Astrocyte of the cerebellum (primary cell): ENCODE measurements at regions not wholly inside any gene's neighbourhood (a gene's known extent, or its start where the extent isn't known, plus 50 kb on each side); places are given as distances from the start of the nearest gene placed in this dataset.

Source experiments
- DNase-seq: peaks from one replicate; pipeline ENCODE4 v3.0.0-alpha.2; 2011; ENCODE audit warnings: low read depth
- H3K4me3 ChIP-seq: 2 replicates; pipeline ENCODE4 v1.5.1; 2011; ENCODE audit warnings: mild to moderate bottlenecking, low read depth, low read length, moderate library complexity
- in situ Hi-C: cut with HindIII; loops from 2 replicates; pipeline ENCODE4 v1.10.0; 2017; ENCODE audit warnings: low sequenced_read_pairs
- TF ChIP-seq, protein P1 (sequence below): IDR thresholded peaks from 2 replicates; pipeline ENCODE4 v1.5.1; 2012; ENCODE audit warnings: low read length, low read depth, moderate library complexity, mild to moderate bottlenecking; ENCODE audit errors: missing control alignments

DNA sequence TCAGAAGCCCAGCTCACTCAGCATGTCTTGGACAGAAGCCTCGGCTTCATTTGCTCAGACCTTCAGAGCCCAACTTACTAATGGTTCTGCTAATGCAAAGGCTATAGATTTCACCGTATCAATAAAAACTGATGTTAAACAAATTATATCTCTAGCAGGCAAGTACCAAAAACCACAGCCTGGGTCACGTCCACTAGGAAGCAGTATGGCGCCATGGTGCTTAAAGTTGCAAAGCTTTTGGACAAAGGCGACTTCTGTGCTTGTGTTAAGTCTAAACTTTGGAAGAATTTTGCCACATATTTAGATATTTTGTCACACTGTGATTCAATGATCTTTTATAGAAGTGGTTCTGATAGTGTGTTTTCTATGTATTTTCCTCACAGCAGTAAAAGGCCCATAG, 276.8 kb upstream of the PARD3B start:
- no peak overlapping the region for H3K4me3 ChIP-seq
- no peak for DNase-seq
- in situ Hi-C loops = no loop called here
- TF ChIP-seq, protein P1, sequence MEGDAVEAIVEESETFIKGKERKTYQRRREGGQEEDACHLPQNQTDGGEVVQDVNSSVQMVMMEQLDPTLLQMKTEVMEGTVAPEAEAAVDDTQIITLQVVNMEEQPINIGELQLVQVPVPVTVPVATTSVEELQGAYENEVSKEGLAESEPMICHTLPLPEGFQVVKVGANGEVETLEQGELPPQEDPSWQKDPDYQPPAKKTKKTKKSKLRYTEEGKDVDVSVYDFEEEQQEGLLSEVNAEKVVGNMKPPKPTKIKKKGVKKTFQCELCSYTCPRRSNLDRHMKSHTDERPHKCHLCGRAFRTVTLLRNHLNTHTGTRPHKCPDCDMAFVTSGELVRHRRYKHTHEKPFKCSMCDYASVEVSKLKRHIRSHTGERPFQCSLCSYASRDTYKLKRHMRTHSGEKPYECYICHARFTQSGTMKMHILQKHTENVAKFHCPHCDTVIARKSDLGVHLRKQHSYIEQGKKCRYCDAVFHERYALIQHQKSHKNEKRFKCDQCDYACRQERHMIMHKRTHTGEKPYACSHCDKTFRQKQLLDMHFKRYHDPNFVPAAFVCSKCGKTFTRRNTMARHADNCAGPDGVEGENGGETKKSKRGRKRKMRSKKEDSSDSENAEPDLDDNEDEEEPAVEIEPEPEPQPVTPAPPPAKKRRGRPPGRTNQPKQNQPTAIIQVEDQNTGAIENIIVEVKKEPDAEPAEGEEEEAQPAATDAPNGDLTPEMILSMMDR = no peak

- TF ChIP-seq, protein P1 = no peak
- in situ Hi-C loops = no loop called here
- no peak for DNase-seq
- H3K4me3 ChIP-seq = no peak overlapping the region
Observed at GRCh38 chr2:204268971-204269370, 276.3 kb upstream of the PARD3B start.

GRCh38 chr2:204272089-204272488, 273.2 kb upstream of the PARD3B start:
- TF ChIP-seq, protein P1 = no peak
- in situ Hi-C loops = no loop called here
- H3K4me3 ChIP-seq = no peak overlapping the region
- no peak for DNase-seq

DNA sequence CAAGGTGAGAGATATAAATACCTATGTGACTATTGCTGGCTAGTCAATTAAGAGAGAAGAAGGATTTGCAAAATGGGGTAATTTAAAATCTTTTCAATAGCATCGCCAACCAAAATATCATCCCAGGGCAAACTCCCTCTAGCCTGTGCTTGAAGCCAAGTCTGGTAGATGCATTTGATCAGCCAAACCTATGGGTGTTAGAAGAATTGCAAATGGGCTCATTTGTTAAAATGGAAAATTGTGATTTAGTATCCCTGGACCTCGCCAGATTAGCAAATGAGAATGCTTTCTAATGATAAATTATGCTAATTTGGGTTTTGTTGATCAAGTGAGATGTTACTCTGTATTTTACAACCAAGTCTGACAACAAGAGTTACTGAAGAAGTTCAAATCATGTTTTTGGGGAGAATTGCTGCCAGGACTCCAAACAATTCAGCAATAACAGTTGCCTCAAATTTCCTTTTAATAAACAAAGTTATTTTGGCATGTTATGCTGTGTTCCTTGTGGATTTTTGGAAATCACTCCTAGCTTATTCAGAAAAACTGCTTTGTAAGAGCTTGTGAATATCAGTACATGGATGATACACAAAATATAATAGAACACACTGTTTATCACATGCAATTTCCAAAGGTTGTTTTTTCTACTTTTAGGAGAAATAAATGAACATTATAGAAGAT, 272.5 kb upstream of the PARD3B start:
- TF ChIP-seq, protein P1 = no peak
- in situ Hi-C loops = no loop called here
- no peak overlapping the region for H3K4me3 ChIP-seq
- DNase-seq = no peak

DNA sequence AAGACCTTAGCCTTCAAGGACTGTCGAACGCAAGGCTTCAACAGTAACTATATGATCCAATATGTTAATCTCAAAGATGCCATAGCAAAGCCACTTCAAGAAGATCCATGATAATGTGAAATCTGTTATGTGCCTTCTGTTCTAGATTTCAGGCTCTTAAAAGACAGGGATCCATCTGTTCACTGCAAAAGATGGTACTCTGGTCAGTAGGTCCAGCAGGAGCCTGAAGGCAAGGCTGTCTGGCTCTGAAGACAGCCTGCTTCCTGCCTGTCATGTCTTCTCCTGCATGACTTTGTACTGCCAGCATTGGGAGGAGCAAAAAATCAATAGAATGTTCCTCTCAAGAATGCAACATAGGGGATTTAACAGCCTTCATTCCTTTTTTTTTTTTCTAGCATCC, 270.8 kb upstream of the PARD3B start:
- H3K4me3 ChIP-seq = no peak overlapping the region
- TF ChIP-seq, protein P1 = no peak
- in situ Hi-C loops = no loop called here
- DNase-seq = no peak

- TF ChIP-seq, protein P1 = no peak
- H3K4me3 ChIP-seq = no peak overlapping the region
- in situ Hi-C loops = no loop called here
- no peak for DNase-seq
Observed at GRCh38 chr2:204274991-204275390, 270.3 kb upstream of the PARD3B start.

DNA sequence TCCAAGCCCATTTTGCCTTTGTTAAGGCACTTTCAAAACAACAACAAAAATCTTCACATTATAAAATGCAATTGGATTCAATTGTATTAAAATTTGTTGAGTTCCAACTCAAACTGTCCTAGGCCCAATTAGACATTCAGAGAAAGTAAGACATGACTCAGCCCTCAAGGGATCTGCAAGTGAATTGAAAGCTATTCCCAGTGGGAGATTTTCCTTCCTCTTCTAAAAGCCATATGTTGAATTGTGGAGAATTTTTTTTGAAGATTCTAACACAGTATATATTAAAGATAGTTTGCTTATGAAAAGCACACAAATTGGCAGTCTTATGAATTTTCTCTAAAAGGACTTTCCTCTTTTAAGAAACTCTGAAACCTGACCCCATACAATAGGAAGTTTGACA, 268.0 kb upstream of the PARD3B start:
- TF ChIP-seq, protein P1 = no peak
- H3K4me3 ChIP-seq = no peak overlapping the region
- in situ Hi-C loops = no loop called here
- DNase-seq = no peak
